NCI-H2081 (cell line): ENCODE measurements at regions not wholly inside any gene's neighbourhood (a gene's known extent, or its start where the extent isn't known, plus 50 kb on each side); places are given as distances from the start of the nearest gene placed in this dataset.
A peak's percentile ranks its signal among the peaks of the same experiment; 100 is the strongest.
"Not testable (repeated sequence)": the region's sequence is repeated elsewhere in the genome, so short reads cannot be mapped to it uniquely, and the experiment has no call there.

ENCODE experiments used
- DNase-seq, 2 experiments: peaks; one replicate each; lab custom pipeline; 2025; lab: John Stamatoyannopoulos, UW

DNA sequence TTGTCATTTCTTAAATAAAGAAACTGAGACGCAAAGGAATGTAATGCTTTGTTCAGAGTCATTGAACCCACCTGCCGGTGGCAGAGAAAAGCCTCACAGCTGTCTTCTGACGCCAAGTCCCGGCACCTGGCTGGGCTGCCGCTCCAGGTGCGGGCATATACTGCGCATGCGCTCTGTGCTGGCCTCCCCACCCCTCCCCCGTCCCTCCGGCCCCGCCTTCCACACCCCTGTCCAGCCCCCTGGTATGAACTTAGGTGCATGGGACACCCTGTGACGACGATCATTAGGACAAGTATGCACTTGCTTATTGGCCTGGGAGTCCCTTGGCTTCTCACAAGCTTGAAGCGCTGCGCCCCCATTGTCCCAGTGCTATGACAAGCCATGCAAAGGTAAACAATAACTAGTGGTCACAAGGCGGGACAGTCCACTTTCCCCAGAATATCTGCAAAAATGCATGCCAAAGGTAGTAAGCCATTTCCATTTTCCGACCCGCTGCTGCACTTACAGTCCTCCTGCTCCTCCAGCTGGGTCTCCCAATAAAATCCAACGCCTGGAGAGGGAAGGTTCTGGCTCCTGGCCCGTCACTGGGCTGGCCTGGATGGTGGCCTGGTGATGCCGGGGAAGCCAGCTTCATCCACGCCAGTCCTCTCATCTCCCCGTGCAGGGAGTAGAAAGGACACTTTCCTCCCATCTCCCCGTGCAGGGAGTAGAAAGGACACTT lies 100.4 kb downstream of the PSMG1 start:
- peak; percentile 9 to 59 for DNase-seq

DNA sequence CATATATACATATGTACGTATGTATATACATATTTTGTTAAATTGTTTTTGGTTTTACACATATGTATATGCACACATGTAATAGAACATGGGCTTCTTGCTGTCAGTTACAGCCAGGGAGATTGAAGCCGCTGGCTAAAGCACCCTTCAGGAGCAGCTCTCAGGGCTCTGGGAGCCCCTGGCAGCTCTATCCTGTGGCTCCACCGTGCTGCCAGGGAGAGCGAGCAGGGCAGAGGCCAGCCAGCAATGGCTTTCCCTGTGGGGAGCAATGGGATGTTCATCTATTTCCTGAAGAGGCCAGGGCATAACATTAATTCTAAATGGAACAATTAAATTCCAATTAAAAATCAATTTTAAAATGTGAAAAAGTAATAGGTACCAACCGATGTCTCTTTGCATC lies 102.9 kb downstream of the PSMG1 start:
- DNase-seq: no peak

GRCh38 chr21:39079617-39080016 lies 103.6 kb downstream of the PSMG1 start:
- no peak for DNase-seq

- DNase-seq: no peak
Measured at GRCh38 chr21:39078322-39079065, 104.8 kb downstream of the PSMG1 start.

GRCh38 chr21:39077876-39078275 lies 105.4 kb downstream of the PSMG1 start:
- DNase-seq: no peak

DNA sequence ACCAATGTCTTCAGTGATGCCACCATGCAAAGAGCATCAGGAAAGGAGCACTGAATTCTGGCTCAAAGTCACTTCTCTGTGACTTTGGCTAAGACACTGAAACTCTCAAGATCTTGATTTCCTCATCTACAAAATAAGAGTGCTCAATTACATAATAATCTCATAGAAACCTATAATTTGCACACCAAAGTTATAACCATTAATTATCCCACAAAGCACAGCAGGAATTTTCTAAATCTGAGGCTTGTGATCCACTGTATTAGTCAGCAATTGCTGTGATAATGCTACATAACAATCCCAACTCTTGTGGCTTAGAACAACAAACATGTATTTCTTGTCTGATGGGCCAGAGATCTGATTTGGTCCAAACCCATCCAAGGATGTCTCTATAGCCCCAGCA lies 108.7 kb downstream of the PSMG1 start:
- DNase-seq: no peak

DNA sequence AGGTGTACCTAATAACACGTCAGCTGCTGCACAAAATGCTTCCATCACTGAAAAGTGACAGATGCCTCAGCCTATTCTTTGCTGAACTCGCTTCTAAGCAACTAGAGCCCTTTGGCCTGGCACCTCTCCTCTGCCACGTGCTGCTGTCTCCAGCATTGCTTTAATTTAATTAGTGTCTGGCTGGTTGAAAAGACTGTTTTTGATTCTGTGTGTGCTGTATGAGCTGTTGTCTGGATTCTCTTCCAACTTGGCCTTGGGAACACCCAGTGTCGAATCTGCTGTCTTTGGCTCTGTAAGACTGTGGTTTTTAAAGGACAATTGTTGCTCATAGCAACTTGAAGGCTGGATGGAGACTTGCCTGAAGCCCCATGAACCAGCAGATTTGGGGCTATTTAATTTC lies 109.5 kb downstream of the PSMG1 start:
- no peak for DNase-seq

GRCh38 chr21:39073063-39073462 lies 110.2 kb downstream of the PSMG1 start:
- no peak for DNase-seq

DNA sequence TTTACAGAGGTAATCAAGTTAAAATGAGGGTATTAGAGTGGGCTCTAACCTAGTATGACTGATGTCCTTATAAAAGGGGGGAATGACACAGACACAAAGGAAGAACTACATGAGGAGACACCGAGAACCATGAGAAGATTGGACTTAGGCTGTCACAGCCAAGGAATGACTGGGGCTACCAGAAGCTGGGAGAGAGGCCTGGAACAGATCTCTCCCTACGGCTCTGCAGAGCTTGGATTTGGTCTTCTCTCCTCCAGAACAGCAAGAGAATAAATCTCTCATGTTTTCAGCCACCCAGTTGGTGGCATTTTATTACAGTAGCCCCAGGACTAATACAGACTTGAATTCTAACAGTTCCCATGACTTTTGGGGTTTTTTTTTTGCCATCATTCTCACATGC lies 110.8 kb downstream of the PSMG1 start:
- no peak for DNase-seq

- DNase-seq: no peak
Measured at GRCh38 chr21:39071623-39072214, 111.5 kb downstream of the PSMG1 start.

DNA sequence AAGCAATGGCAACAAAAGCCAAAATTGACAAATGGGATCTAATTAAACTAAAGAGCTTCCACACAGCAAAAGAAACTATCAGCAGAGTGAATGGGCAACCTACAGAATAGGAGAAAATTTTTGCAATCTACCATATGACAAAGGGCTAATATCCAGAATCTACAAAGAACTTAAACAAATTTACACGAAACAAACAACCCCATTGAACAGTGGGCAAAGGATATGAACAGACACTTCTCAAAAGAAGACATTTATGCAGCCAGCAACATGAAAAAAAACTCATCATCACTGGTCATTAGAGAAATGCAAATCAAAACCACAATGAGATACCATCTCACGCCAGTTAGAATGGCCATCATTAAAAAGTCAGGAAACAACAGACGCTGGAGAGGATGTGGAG lies 113.4 kb downstream of the PSMG1 start:
- DNase-seq: not testable (repeated sequence)

GRCh38 chr21:39066829-39067780 lies 116.1 kb downstream of the PSMG1 start:
- no peak for DNase-seq

- DNase-seq: no peak
Measured at GRCh38 chr21:39065917-39066316, 117.3 kb downstream of the PSMG1 start.

GRCh38 chr21:39064325-39065012 lies 118.8 kb downstream of the PSMG1 start:
- no peak for DNase-seq

- DNase-seq: no peak
Measured at GRCh38 chr21:39063517-39063916, 119.7 kb downstream of the PSMG1 start.

- no peak for DNase-seq
Measured at GRCh38 chr21:39062196-39062595, 121.1 kb downstream of the PSMG1 start.

DNA sequence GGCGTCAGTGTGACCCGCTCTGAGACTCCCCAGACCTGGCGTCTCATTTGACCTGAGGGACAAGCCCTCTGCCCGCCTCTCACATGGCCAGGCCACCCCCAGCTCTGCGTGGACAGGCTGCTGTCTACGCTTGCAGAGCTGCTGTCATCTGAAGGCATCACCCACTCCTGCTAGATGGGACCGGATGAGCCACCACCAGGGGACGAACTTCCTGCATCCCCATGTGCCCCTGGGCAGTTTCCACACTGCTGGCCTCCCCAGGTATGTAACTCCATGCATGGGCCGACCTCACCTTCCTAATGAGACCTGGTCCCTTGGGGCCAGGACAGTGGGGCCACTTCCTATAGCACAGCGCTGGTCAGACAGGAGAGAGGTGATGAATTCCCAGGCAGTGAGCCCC lies 121.5 kb downstream of the PSMG1 start:
- no peak for DNase-seq

DNA sequence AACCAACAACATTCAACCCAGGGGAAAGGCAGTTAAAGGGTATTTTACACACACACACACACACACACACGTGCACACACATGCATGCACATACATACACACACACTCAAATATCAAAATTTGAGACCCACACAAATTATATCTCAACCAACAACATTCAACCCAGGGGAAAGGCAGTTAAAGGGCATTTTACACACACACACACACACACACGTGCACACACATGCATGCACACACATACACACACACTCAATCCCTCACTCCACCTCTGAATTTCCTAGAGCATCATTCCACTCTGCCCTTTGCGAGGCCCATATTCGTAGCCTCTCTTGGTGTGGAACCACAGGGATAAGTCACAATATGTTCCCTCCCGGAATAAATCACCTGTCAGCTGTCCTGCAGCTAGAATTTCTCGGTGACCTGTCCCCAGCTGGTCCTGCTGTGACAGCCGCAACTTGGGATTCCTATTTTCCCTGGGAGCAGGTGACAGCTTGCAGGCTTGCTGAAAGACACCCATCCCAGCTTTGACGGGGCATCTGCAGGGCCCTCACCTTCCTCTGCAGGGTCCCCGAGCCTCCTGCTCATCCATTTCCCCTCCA lies 122.7 kb downstream of the PSMG1 start:
- DNase-seq: no peak

DNA sequence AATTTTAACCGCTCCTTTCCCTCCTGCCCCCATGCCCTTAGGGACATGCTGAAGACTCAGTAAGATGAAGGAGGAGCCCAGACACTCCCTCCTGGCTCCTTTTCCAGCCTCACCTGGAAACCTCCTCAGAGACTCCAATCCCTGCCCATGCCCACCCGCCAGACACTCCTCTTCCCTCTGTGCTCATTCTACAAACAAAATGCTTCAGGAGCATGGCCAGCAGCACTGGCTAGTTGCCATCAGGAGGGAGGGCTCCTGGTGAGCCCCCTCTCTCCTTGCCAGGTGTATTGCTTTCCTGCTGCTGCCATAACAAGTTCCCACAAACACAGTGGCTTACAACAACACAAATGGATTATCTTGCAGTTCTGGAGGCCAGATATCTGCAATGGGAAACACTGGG lies 126.1 kb downstream of the PSMG1 start:
- DNase-seq: peak; percentile 57 to 82

GRCh38 chr21:39056636-39057035 lies 126.6 kb downstream of the PSMG1 start:
- no peak for DNase-seq

- no peak for DNase-seq
Measured at GRCh38 chr21:39055167-39055767, 128.0 kb downstream of the PSMG1 start.
